ENCODE measurements at regions not wholly inside any gene's neighbourhood (a gene's known extent, or its start where the extent isn't known, plus 50 kb on each side); places are given as distances from the start of the nearest gene placed in this dataset.
"Not testable (repeated sequence)": the region's sequence is repeated elsewhere in the genome, so short reads cannot be mapped to it uniquely, and the experiment has no call there.

DNA sequence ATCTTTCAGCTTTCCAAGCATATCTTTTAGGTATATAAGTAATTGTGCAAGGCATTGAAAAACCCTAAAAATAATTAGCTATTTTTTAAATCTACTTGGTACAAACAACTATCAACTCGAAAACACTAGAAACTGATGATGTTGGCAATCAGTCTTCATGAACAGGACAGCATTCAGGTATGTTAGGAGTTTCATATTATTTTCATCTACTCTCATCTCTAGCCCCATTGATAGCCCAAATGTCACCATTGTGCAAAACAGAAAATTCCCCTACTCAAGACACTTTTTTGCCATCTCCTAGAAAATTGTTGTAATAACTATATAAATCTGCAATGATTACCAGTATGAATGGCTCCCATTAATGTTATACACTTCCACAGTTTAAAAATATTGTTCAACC is 144.5 kb upstream of the KRAS start:
- Mint-ChIP-seq H3K4me3 (ENCODE audit: low read depth, unreplicated experiment) (no peak overlapping the region), H3K4me1 (ENCODE audit: low read depth, unreplicated experiment) (no peaks in the 10 kb centered on the region), H3K27ac (ENCODE audit: unreplicated experiment) (no peak overlapping the region), H3K36me3 (ENCODE audit: insufficient read depth, unreplicated experiment) (no peaks in the 10 kb centered on the region), H3K27me3 (ENCODE audit: unreplicated experiment) (no peaks in the 10 kb centered on the region), H3K9me3 (ENCODE audit: low read depth, unreplicated experiment) (peaks cover 4% of the 10 kb centered on the region)
- BruUV-seq (replicated peaks) = no TSS peak
- TF ChIP-seq, protein P1, sequence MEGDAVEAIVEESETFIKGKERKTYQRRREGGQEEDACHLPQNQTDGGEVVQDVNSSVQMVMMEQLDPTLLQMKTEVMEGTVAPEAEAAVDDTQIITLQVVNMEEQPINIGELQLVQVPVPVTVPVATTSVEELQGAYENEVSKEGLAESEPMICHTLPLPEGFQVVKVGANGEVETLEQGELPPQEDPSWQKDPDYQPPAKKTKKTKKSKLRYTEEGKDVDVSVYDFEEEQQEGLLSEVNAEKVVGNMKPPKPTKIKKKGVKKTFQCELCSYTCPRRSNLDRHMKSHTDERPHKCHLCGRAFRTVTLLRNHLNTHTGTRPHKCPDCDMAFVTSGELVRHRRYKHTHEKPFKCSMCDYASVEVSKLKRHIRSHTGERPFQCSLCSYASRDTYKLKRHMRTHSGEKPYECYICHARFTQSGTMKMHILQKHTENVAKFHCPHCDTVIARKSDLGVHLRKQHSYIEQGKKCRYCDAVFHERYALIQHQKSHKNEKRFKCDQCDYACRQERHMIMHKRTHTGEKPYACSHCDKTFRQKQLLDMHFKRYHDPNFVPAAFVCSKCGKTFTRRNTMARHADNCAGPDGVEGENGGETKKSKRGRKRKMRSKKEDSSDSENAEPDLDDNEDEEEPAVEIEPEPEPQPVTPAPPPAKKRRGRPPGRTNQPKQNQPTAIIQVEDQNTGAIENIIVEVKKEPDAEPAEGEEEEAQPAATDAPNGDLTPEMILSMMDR (IDR thresholded peaks at IDR 0.05; ENCODE audit: unreplicated experiment) = no peak
- intact Hi-C loops (cut with micrococcal nuclease; ENCODE audit: unreplicated experiment) = no loop called here
- CTCF ChIA-PET = no interaction called here
- DNase-seq = no peak

DNA sequence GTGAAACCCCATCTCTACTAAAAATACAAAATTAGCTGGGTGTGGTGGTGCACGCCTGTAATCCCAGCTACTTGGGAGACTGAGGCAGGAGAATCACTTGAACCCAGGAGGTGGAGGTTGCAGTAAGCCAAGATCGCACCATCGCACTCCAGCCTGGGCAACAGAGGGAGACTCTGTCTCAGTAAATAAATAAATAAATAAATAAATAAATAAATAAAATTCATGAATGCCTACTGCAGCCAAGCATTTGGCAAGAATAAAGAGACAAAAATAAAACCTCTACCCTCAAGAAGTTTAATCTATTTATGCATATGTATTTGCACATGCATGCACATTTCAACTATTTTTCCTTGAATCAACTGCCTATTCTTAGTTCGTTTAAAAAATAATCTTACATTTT is 144.0 kb upstream of the KRAS start:
- intact Hi-C loops (cut with micrococcal nuclease; ENCODE audit: unreplicated experiment); CTCF ChIA-PET; H3K27ac Mint-ChIP-seq (ENCODE audit: unreplicated experiment); BruUV-seq (replicated peaks); H3K4me1 Mint-ChIP-seq (ENCODE audit: low read depth, unreplicated experiment); H3K36me3 Mint-ChIP-seq (ENCODE audit: insufficient read depth, unreplicated experiment); DNase-seq; H3K4me3 Mint-ChIP-seq (ENCODE audit: low read depth, unreplicated experiment); H3K27me3 Mint-ChIP-seq (ENCODE audit: unreplicated experiment); H3K9me3 Mint-ChIP-seq (ENCODE audit: low read depth, unreplicated experiment): not testable (repeated sequence)

DNA sequence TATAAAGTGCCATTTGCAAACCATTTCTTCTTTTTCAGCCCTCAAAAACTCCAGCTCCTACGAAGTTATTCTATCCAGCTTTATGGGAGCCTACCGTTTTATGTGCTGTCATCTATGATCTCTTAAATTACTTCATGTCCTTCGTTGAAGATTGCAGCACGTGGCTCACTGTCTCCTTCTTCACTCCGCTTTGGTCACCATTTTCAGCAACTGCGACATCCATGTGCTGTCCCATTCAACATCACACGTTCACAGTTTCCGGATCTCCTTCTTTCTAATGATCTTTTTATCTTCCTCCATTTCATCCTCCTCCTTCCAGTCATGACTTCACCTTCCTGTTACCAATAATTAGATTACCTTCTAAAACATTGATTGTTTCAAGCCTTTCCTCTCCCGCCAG is 143.3 kb upstream of the KRAS start:
- intact Hi-C loops (cut with micrococcal nuclease; ENCODE audit: unreplicated experiment) = no loop called here
- CTCF ChIA-PET = no interaction called here
- Mint-ChIP-seq H3K27me3 (ENCODE audit: unreplicated experiment) (no peaks in the 10 kb centered on the region), H3K9me3 (ENCODE audit: low read depth, unreplicated experiment) (peaks cover 4% of the 10 kb centered on the region), H3K27ac (ENCODE audit: unreplicated experiment) (no peak overlapping the region), H3K36me3 (ENCODE audit: insufficient read depth, unreplicated experiment) (no peaks in the 10 kb centered on the region), H3K4me1 (ENCODE audit: low read depth, unreplicated experiment) (no peaks in the 10 kb centered on the region), H3K4me3 (ENCODE audit: low read depth, unreplicated experiment) (no peak overlapping the region)
- TF ChIP-seq, protein P1 (IDR thresholded peaks at IDR 0.05; ENCODE audit: unreplicated experiment) = no peak
- DNase-seq = no peak
- BruUV-seq (replicated peaks) = no TSS peak

DNA sequence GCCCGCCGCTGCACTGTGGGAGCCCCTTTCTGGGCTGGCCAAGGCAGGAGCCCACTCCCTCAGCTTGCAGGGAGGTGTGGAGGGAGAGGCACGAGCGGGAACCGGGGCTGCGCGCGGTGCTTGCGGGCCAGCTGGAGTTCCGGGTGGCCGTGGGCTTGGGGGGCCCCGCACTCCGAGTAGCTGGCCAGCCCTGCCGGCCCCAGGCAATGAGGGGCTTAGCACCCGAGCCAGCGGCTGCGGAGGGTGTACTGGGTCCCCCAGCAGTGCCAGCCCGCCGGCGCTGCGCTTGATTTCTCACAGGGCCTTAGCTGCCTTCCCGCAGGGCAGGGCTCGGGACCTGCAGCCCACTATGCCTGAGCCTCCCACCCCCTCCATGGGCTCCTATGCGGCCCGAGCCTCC is 140.6 kb upstream of the KRAS start:
- DNase-seq; H3K9me3 Mint-ChIP-seq (ENCODE audit: low read depth, unreplicated experiment); H3K27ac Mint-ChIP-seq (ENCODE audit: unreplicated experiment); H3K27me3 Mint-ChIP-seq (ENCODE audit: unreplicated experiment); CTCF ChIA-PET; intact Hi-C loops (cut with micrococcal nuclease; ENCODE audit: unreplicated experiment); H3K4me3 Mint-ChIP-seq (ENCODE audit: low read depth, unreplicated experiment); H3K4me1 Mint-ChIP-seq (ENCODE audit: low read depth, unreplicated experiment); H3K36me3 Mint-ChIP-seq (ENCODE audit: insufficient read depth, unreplicated experiment); BruUV-seq (replicated peaks): not testable (repeated sequence)

DNA sequence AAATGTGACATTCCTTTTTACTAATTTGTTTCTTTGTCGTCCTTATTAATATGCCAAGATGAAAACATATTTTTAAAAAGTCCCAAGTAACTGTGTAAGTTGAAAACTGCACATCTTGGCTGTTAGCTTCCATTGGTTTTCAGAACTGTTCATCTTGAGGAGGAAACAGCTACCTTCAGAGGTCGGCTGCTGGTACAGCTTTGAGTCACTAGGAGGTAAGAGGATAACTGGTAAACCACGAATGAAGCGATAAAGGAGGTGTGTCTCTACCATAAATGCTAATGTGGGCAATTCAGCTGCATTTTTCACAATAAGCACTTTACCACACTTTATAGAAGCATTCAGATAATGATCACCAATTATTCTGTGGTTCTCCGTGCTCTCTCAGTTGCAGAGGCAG is 137.5 kb upstream of the KRAS start:
- H3K4me3 Mint-ChIP-seq (ENCODE audit: low read depth, unreplicated experiment) = no peak overlapping the region
- H3K27me3 Mint-ChIP-seq (ENCODE audit: unreplicated experiment) = no peaks in the 10 kb centered on the region
- no peak for DNase-seq
- intact Hi-C loops (cut with micrococcal nuclease; ENCODE audit: unreplicated experiment) = no loop called here
- H3K36me3 Mint-ChIP-seq (ENCODE audit: insufficient read depth, unreplicated experiment) = peaks cover 27% of the 10 kb centered on the region
- TF ChIP-seq, protein P1 (IDR thresholded peaks at IDR 0.05; ENCODE audit: unreplicated experiment) = no peak
- no peaks in the 10 kb centered on the region for H3K9me3 Mint-ChIP-seq (ENCODE audit: low read depth, unreplicated experiment)
- no TSS peak for BruUV-seq (replicated peaks)
- no peak overlapping the region for H3K27ac Mint-ChIP-seq (ENCODE audit: unreplicated experiment)
- CTCF ChIA-PET = interaction anchor here (1.1 to 1.5 kb wide), 6 partner anchors 132 to 396 kb away, joined by 3 to 10 read pairs (median 4); partner anchors contain the start of gene KRAS
- H3K4me1 Mint-ChIP-seq (ENCODE audit: low read depth, unreplicated experiment) = peaks cover 9% of the 10 kb centered on the region
